DOHH2 (cell line): ENCODE measurements at regions not wholly inside any gene's neighbourhood (a gene's known extent, or its start where the extent isn't known, plus 50 kb on each side); places are given as distances from the start of the nearest gene placed in this dataset.

Experiments
- H3F3A ChIP-seq: fragments of 200-600 bp; sonication (generic), shearing (Covaris generic); 2 replicates; pipeline ENCODE4 v1.6.0; 2016; ENCODE audit warnings: antibody characterized with exemption, mild to moderate bottlenecking; ENCODE audit not compliant: control insufficient read depth, insufficient read depth
- H3K27ac ChIP-seq: fragments of 200-600 bp; sonication (generic); 2 replicates; pipeline ENCODE4 v1.5.1; 2014; ENCODE audit warnings: low read depth, mild to moderate bottlenecking, low read length, moderate library complexity
- H3K27me3 ChIP-seq: fragments of 200-600 bp; sonication (generic); 2 replicates; pipeline ENCODE4 v1.6.1; 2014; ENCODE audit warnings: mild to moderate bottlenecking, low read length, mixed read lengths; ENCODE audit not compliant: control insufficient read depth
- H3K36me3 ChIP-seq: fragments of 200-600 bp; sonication (generic); 2 replicates; pipeline ENCODE4 v1.6.1; 2014; ENCODE audit warnings: mild to moderate bottlenecking, low read length, moderate library complexity, mixed read lengths; ENCODE audit not compliant: control insufficient read depth
- H3K4me1 ChIP-seq: fragments of 200-600 bp; sonication (generic); 2 replicates; pipeline ENCODE4 v1.6.1; 2014; ENCODE audit warnings: mild to moderate bottlenecking, low read length, mixed read lengths; ENCODE audit not compliant: control insufficient read depth
- H3K4me2 ChIP-seq: fragments of 200-600 bp; sonication (generic); 2 replicates; pipeline ENCODE4 v1.6.0; 2014; ENCODE audit warnings: mild to moderate bottlenecking, low read length, moderate library complexity
- H3K4me3 ChIP-seq: fragments of 200-600 bp; sonication (generic); 2 replicates; pipeline ENCODE4 v1.5.1; 2014; ENCODE audit warnings: mild to moderate bottlenecking, low read length, mixed read lengths
- H3K79me2 ChIP-seq: fragments of 200-600 bp; sonication (generic); 2 replicates; pipeline ENCODE4 v1.6.1; 2014; ENCODE audit warnings: mild to moderate bottlenecking, low read length, mixed read lengths; ENCODE audit not compliant: control insufficient read depth
- H3K9me2 ChIP-seq: fragments of 200-600 bp; sonication (generic); replicated peaks from 2 replicates; pipeline ENCODE4 v1.6.1; 2014; ENCODE audit warnings: mild to moderate bottlenecking, low read length, mixed read lengths; ENCODE audit not compliant: control insufficient read depth
- H3K9me3 ChIP-seq: fragments of 200-600 bp; sonication (generic); 2 replicates; pipeline ENCODE4 v1.6.1; 2014; ENCODE audit warnings: antibody characterized with exemption, low read length, mixed read lengths; ENCODE audit not compliant: control insufficient read depth, insufficient read depth
- H4K20me1 ChIP-seq: fragments of 200-600 bp; sonication (generic); 2 replicates; pipeline ENCODE4 v1.6.0; 2014; ENCODE audit warnings: low read depth, mild to moderate bottlenecking, antibody characterized with exemption, low read length, moderate library complexity; ENCODE audit not compliant: control insufficient read depth, insufficient read depth
- EZH2phosphoT487 ChIP-seq: fragments of 200-600 bp; sonication (generic); IDR thresholded peaks from 2 replicates; pipeline ENCODE4 v1.6.1; 2017; ENCODE audit warnings: borderline replicate concordance, mild to moderate bottlenecking, antibody characterized with exemption, low read length, moderate library complexity, mixed read lengths
- TF ChIP-seq, protein P1 (sequence below): fragments of 200-600 bp; sonication (generic); IDR thresholded peaks from one replicate; pipeline ENCODE4 v1.5.1; 2014; ENCODE audit warnings: antibody characterized with exemption, mild to moderate bottlenecking, low read depth, low read length; ENCODE audit not compliant: poor library complexity, severe bottlenecking

DNA sequence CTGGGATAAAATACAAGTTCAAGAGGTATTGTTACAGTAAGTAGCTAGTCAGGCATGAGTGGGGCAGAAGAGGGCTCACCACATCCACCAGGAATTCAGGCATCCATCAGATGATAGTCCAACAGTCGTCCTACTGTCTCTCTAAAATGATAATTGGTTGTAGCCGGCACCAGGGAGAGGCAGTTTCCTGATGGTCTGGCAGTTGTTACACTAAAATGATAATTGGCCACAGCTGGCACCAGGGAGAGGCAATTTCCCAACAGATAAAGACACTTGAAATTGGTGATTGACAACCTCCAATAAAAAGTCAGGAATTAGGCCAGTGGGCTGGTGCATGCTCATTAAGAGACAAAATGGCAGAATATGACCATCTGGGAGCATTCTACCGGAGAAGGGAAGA lies 545.8 kb downstream of the AMY1C start:
- Histone ChIP-seq H3K4me3 (no peak overlapping the region), H3K4me2 (no peak overlapping the region), H3K9me3 (no peaks in the 10 kb centered on the region), H3K27me3 (no peaks in the 10 kb centered on the region), H3K36me3 (no peaks in the 10 kb centered on the region), H3K79me2 (no peaks in the 10 kb centered on the region), H3K4me1 (no peaks in the 10 kb centered on the region), H3F3A (no peaks in the 10 kb centered on the region), H4K20me1 (no peaks in the 10 kb centered on the region), H3K27ac (no peak overlapping the region), H3K9me2 (no peaks in the 10 kb centered on the region)
- TF ChIP-seq EZH2phosphoT487 = no peak
- TF ChIP-seq, protein P1, sequence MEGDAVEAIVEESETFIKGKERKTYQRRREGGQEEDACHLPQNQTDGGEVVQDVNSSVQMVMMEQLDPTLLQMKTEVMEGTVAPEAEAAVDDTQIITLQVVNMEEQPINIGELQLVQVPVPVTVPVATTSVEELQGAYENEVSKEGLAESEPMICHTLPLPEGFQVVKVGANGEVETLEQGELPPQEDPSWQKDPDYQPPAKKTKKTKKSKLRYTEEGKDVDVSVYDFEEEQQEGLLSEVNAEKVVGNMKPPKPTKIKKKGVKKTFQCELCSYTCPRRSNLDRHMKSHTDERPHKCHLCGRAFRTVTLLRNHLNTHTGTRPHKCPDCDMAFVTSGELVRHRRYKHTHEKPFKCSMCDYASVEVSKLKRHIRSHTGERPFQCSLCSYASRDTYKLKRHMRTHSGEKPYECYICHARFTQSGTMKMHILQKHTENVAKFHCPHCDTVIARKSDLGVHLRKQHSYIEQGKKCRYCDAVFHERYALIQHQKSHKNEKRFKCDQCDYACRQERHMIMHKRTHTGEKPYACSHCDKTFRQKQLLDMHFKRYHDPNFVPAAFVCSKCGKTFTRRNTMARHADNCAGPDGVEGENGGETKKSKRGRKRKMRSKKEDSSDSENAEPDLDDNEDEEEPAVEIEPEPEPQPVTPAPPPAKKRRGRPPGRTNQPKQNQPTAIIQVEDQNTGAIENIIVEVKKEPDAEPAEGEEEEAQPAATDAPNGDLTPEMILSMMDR = no peak

DNA sequence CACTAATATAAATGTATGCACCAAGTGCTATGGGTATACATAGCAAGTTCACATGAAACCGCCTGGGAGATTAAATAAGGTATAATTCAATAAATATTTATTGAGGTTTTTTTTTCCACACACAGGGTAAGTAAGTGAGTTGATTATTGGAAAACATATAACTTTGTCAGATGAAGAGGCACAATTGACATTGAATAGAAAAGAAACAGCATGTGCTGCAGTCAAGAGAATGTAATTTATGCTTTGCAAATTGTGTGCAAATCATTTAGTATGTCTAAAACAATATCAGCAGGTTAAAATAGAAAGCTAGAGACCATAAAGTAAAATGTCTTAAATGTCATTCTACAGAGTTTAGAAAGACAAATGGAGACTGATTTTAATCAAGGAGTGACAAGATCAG lies 560.0 kb downstream of the AMY1C start:
- Histone ChIP-seq H3K9me2 (no peaks in the 10 kb centered on the region), H3K27me3 (no peaks in the 10 kb centered on the region), H3K36me3 (no peaks in the 10 kb centered on the region), H3K4me1 (no peaks in the 10 kb centered on the region), H3K9me3 (no peaks in the 10 kb centered on the region), H3F3A (no peaks in the 10 kb centered on the region), H3K79me2 (no peaks in the 10 kb centered on the region), H3K4me3 (no peak overlapping the region), H3K4me2 (no peak overlapping the region), H3K27ac (no peak overlapping the region), H4K20me1 (no peaks in the 10 kb centered on the region)
- TF ChIP-seq, protein P1 = no peak
- TF ChIP-seq EZH2phosphoT487 = no peak

DNA sequence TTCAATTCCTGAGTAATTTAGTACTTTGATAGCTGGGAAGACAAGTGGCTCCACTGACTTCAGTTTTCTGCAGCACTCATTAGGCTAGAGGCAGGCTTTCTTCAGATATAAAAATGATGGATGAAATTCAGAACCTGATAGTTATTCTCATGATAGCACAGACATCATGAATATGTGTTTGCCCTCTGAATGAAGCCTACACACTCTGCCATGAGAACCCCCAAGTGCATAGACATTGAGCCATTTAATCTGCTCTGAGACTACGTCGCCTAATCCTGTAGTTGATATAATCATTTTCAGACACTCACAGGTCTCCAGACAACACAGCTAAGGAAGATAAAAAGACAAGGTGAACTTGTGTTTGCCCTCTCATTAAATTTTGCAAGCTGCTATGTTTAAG lies 566.1 kb downstream of the AMY1C start:
- Histone ChIP-seq H3K27me3 (no peaks in the 10 kb centered on the region), H3K4me1 (no peaks in the 10 kb centered on the region), H3K27ac (no peak overlapping the region), H3K4me2 (no peak overlapping the region), H3K9me3 (no peaks in the 10 kb centered on the region), H4K20me1 (no peaks in the 10 kb centered on the region), H3K9me2 (no peaks in the 10 kb centered on the region), H3K36me3 (no peaks in the 10 kb centered on the region), H3K4me3 (no peak overlapping the region), H3F3A (no peaks in the 10 kb centered on the region), H3K79me2 (no peaks in the 10 kb centered on the region)
- no peak for TF ChIP-seq EZH2phosphoT487
- TF ChIP-seq, protein P1 = no peak

DNA sequence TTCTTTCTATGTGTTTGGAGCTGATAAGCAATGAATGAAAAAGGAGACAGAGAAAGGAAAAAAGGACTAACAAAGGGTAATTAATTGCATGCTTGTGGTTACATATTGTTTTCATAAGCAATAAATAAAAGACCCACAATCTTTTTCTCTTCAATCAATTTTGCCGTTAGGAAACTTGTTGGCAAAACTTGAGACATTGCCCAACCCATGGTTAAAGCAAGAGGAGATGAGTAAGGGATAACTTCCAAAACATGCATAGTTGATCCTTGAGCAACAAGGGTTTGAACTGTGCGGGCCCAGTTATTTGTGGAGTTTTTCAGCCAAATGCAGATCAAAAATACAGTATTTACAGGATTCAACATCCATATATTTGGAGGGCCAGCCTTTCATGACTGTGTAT lies 572.4 kb downstream of the AMY1C start:
- Histone ChIP-seq H3K4me1 (no peaks in the 10 kb centered on the region), H3F3A (no peaks in the 10 kb centered on the region), H3K36me3 (no peaks in the 10 kb centered on the region), H3K9me2 (no peaks in the 10 kb centered on the region), H3K79me2 (no peaks in the 10 kb centered on the region), H3K9me3 (no peaks in the 10 kb centered on the region), H3K4me3 (no peak overlapping the region), H4K20me1 (no peaks in the 10 kb centered on the region), H3K27ac (no peak overlapping the region), H3K4me2 (no peak overlapping the region), H3K27me3 (no peaks in the 10 kb centered on the region)
- no peak for TF ChIP-seq EZH2phosphoT487
- TF ChIP-seq, protein P1 = no peak
